ENCODE measurements at regions not wholly inside any gene's neighbourhood (a gene's known extent, or its start where the extent isn't known, plus 50 kb on each side); places are given as distances from the start of the nearest gene placed in this dataset.
A peak's percentile ranks its signal among the peaks of the same experiment; 100 is the strongest.
"Not testable (repeated sequence)": the region's sequence is repeated elsewhere in the genome, so short reads cannot be mapped to it uniquely, and the experiment has no call there.

DNA sequence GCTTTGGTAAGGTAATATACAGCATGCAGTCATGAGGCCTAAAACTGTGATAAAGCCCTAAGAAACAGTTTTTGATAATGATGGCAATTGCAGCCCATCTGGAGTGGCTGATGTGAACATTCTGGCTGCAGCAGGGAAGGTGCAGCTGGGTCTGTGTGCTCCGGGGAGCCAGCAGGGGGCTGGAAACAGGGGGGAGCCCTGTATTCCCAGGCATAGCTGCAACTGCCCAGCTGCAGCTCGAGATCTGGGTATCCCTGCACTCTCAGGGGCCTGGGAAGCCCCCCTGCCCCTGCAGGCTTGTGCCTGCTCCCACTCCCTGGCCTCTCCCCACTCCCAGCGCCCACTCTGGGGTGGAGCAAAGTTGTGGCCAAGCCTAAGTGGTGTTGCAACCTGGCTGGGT lies 95.6 kb downstream of the RRAGB start:
- no peak for DNase-seq

DNA sequence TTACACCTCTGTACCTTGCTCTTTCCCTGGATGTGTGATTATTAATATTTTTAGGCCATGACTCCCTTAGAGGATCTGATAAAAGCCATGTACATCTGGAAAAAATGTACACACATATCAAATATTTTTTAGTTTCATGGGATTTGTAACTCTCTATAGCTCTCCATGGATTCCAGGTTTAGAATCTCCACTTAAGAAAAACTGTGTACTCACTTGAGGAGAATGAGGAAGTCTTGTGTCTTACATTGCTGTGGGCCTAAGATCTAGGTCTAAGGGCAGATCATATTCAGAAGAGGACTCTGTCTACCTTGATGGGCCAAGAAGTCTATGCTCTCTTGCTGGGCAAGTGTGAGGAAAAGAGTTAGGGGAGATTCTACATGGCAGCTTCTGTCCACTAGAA lies 98.0 kb downstream of the RRAGB start:
- no peak for DNase-seq

DNA sequence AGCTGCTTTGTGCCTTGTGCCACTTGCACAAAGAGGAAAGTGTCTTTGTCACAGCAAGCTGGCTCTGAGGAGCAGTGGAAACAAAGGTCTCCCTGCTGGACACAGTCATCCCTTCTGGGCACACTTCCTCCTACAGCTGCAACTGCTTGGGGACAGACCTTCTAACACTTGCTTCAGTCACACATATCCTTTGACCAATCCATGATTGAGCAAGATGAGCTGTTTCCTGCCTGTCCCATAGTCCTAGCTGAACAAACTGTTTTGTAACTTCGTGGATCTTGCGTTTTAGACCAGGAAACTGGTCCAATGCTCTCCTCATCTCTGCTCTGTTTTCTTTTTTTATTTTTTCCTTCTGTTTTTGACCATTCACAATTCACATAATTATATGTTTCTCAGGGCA lies 98.5 kb downstream of the RRAGB start:
- no peak for DNase-seq

DNA sequence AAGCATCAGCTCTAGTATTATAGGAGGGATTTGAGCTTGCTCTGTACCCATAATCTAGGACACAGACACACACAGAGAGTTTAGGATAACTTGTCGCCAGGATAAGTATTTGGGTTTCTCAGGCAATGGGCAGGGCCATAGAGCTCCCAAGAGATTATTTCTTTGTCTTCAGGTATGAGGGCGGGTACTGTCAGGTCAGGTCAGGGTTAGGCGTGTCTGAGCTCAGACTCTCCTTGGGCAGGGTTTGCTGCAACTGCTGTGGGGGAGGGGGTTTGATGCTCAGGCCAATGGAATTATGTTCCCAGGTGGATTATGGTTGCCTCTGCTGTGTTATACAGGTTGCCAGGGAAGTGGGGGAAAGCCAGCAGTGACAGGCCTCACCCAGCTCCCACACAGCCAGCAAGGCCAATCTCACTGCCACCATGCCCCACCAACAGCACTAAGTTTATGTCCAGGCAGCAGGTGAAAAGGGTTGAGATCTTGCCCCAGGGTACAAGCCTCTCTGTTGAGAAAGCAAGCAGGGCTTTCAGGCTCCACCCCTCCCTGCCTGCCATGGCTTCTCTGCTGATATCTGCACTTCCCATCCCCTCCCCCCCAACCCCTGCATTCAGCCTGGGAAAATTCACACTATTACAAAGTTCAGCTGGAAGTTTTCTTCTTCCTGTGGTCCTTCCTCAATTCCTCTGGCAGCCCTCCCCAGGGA lies 101.3 kb downstream of the RRAGB start:
- DNase-seq: no peak

DNA sequence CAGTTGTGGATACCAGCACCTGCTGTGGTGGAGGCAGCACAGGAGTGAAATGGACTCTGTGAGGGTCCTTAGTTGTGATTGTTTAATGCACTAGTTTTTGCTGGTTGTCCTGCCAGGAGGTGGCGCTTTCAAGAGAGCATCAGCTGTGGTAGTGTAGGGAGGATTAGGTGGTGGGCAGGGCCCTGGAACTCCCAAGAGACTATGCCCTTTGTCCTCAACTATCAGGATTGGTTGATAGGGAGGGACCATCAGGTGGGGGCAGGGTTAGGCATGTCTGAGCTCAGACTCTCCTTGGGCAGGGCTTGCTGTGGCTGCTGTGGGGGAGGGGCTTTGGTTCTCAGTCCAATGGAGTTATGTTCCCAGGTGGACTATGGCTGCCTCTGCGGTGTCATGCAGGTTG lies 121.9 kb downstream of the RRAGB start:
- no peak for DNase-seq

DNA sequence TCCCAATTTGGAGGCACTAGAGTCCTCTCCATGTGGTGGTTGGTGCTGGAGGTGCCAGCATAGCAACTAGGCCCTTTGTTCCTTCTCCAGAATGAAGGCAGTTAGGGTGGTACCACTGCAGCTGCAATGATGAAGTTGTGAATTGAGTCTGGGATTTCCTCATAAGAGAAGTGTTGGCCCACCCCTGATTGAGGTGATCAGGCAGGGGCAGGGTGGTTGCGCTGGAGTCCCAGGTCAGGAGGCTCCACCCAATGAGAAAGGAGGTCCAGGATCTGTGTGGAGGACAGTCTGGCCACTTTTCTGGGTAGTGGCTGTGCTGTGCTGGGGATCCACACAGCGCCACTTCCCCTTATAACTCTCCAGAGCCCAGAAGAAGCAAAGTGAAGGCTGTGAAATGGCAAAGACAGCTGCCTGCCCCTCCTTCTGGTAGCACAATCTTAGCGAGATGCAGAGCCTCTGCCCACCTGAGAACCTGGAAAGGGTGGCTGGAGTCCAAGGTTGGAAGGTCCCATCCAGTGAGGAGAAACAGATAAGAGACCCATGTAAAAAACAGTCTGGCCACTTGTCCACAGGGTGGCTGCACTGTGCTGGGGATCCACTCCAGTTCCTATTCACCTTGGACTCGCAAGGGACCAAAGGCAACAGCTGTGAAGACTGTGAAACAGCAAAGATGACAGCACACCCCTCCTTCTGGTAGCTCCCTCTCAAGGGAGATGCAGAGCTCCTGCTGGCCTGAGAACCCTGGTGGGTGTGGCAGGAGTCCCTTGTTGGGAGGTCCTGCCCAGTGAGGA lies 124.6 kb downstream of the RRAGB start:
- DNase-seq: no peak

DNA sequence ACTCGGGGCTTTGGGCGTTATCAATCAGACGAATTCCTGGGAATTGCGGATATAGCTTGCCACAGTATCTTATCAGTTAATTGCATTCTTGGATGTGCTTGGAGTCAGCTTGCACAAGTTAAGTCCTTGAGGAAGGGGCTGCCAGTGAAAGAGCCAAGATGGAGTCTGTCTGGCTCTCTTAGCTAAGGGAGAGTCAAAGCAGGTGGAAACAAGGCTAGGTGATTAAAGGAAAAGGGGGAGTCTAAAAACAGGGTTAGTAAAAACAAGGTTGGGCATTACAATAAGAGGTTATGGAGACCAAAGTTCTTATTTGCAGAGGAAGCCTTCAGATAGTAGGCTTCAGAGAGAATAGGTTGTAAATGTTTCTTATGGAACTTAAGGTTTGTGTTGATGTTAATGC lies 149.2 kb downstream of the RRAGB start:
- DNase-seq: not testable (repeated sequence)

DNA sequence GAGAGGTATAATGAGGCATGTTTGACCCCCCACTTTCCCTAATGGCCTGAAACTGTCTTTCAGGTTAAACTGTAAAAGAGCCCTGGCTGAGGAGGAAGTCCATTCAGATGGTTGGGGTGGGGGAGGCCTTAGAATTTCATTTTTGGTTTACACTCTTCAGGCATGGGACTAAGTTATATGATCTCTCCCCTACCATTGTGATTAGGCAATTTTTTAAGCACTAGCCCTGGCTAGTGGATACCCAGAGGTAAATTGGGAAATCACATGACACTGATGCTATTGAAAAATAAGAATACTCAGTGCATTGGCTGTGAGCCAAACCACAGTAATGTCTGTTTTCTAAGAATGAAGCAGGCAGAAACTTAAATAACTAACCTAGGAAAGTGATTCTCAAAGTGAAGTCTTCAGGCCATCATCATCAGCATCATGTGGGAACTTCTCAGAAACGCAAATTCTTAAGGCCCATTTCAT lies 149.7 kb downstream of the RRAGB start:
- peak in 1 of 2 experiments; percentile 3 for DNase-seq

DNA sequence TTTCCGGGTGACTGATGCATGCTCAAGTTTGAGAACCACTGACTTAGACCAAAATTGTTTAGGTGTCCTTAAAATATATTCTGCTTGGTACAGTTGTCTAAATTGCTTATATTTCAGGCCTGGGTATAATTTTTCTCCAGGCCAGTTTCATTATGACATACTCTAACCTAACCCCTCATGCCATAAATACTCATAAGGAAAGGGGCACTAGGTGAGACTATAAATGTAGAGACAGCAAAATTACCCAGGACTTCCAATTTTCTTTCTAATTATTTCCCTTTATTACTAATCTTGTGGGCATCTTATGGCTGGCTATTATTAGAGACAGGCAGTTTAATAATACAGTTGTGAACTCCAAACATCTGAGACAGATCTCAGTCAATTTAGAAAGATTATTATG lies 150.2 kb downstream of the RRAGB start:
- no peak for DNase-seq

DNA sequence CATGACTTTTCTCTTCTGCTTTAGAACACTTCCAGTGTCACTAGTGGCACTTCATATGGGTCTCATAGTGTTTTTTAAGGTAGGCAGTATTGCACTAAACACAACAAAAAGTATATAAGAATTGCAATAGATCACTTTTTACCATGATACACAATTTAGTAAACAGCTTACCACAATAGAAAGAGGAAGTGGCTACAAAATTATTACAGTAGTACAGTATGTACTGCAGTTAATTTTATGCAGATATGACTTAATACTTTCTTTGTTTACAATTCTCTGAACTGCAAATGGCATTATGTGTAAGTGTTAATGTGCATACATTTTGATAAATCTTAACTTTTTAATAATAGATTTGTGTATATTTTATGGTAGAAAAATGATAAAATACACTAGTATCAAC lies 157.3 kb downstream of the RRAGB start:
- DNase-seq: no peak

DNA sequence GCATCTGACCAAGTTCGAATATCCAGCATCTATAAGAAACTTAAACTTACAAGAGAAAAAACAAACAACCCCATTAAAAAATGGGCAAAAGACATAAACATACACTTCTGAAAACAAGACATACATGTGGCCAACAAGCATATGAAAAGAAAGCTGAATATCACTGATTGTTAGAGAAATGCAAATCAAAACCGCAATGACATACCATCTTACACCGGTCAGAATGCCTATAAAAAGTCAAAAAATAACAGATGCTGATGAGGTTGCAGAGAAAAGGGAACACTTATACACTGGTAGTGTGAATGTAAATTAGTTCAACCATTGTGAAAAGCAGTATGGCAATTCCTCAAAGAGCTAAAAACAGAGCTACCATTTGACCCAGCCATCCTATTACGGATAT lies 166.0 kb downstream of the RRAGB start:
- DNase-seq: not testable (repeated sequence)

DNA sequence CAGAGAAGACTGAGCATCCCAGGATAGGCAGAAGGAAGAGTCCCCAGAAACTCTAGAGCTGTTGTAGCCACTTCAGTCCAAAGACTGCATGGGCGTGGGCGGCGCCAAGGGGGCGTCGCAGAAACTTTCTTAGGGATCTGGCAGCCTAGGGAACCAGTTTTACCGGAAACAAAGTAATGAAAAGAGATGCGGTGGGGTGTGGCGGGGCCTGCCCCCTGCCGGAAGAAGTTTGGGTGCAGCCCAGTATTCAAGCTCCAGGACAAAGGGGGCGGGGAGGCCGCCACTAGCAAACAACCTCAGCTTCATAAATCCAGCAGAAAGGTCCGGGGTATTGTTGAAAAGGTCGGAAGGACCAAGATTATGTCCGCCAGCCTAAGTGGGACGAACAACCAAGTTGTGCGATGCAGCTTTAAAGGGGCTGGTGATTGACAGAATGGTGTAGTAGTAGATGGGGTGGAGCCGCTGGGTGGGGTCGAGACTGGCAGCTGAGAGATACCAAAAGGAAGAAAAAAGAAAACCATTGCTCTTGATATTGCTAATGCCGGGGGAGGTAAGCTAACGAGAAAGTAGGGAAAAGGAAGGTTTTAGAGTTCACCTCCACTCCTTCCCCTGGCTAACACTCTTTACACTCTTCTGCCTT lies 190.5 kb downstream of the RRAGB start:
- peak; percentile 47 to 59 for DNase-seq

DNA sequence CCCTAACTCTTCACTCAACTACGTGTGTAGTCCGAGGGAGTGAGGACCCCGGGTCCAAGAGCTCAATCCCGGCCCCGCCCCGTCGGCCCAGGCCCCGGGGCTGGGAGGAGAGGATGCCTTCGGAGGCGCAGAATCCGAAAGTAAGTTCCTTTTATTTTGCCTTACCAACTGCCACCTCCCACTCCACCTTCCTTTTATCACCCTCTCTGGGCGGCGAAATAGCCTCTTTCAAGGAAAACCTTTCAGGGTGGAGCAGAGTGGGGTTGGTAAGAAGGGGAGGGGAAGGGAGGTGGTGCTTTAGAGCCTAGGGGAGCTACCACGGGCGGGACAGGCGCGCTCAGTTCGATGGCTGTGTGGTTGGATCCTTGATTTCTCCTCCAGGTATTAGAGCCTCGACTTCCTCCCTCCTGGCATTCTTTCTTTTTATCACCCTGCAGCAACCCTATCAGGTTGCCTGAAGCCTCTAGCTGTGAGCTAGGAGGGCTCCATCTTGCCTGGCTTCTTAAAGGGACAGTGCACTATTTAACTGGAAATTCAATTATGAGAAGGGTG lies 191.2 kb downstream of the RRAGB start:
- DNase-seq: peak; percentile 8 to 11

DNA sequence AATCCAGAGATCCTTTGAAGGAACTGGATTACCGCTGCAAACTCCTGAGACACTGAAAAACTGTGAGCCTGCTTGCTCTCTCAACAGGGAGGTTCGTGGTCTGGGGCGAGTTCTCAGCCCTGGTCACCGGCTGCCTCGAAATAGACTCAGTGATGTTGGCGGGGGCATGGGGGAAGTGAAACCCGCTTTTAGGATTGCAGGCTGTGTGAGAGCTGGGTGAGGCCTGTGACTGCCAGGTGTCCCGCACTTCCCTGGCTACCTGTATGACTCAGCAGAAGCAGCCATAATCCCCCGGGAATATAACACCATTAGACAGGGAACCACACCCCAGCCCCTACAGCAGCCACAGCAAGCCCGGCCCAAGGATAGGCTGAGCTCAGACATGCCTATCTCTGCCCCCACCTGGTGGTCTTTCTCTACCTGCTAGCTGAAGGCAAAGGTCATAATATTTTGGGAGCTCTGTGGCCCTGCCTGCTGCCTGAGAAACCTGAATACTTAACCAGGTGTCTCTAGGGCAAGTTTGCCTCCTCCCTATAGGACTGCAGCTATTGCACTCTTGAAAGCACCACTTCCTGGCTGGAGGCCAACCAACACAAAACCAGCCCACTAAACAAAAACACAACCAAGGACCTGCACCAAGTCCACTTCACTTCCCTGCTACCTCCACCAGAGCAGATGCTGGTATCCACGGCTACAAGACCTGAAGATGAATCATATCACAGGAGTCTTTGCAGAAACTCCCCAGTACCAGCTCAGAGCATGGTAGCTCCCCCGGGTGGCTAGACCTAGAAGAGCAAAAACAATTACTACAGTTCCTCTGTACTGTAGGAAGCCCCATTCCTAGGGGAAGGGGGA lies 202.0 kb downstream of the RRAGB start:
- no peak for DNase-seq

DNA sequence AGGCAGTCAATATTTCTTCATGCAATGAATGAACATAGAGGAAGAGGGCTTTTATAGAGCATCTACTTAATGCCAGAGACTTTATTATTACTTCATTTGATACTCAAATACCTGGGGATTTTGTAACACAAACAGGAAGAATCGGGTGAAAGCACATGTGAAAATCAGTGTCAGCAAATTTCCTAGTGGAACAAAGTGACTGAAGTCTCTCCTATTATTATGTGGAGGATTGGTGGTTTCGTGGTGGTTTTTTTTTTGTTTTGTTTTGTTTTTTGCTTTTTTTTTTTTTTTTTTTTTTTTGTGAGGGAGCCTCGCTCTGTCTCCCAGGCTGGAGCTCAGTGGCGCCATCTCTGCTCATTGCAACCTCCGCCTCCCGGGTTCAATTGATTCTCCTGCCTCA lies 207.0 kb downstream of the RRAGB start:
- no peak for DNase-seq

DNA sequence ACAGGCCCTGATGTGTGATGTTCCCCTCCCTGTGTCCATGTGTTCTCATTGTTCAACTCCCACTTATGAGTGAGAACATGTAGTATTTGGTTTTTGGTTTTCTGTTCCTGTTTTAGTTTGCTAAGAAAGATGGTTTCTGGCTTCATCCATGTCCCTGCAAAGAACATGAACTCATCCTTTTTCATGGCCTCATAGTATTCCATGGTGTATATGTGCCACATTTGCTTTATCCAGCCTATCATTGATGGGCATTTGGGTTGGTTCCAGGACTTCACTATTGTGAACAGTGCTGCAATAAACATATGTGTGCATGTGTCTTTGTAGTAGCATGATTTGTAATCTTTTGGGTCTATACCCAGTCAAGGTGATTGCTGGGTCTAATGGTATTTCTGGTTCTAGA lies 211.0 kb downstream of the RRAGB start:
- DNase-seq: not testable (repeated sequence)
